ENCODE measurements at regions not wholly inside any gene's neighbourhood (a gene's known extent, or its start where the extent isn't known, plus 50 kb on each side); places are given as distances from the start of the nearest gene placed in this dataset.

DNA sequence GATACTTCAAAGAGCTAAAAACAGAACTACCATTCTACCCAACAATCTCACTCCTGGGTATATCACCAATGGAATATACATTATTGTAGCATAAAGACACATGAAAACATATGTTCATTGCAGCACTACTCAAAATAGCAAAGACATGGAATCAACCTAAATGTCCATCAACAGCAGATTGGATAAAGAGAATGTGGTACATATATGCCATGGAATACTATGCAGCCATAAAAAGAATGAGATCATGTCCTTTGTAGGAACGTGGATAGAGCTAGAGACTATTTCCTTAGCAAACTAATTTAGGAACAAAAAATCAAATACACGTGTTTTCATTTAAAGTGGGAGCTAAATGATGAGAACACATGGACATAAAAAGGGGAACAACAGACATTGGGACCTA is 247.9 kb upstream of the VLDLR start:
- H3K9me3 ChIP-seq (ENCODE audit: control insufficient read depth, insufficient read depth, low read length): no peaks in the 10 kb centered on the region
- H2BK15ac ChIP-seq (ENCODE audit: low read depth, low read length): no peak overlapping the region
- no peak overlapping the region for H3K4me2 ChIP-seq (ENCODE audit: low read depth, low read length)
- no CpG with 5 or more reads among the region's 2 CpGs for WGBS, 2 experiments (ENCODE audit: extremely low coverage in 2 of 2, insufficient read length in 1 of 2)
- no peaks in the 10 kb centered on the region for H3K27me3 ChIP-seq (ENCODE audit: control insufficient read depth, insufficient read depth, low read length)
- dilution Hi-C loops (cut with HindIII; ENCODE audit: low sequenced_read_pairs, unreplicated experiment): no loop called here
- ChIA-PET POLR2A (ENCODE audit: unreplicated experiment) (no interaction called here), CTCF (no interaction called here)
- no peak overlapping the region for H3K9ac ChIP-seq (ENCODE audit: low read depth, low read length)
- H4K20me1 ChIP-seq (ENCODE audit: insufficient read depth, low read length): no peaks in the 10 kb centered on the region
- H3K4ac ChIP-seq (ENCODE audit: low read depth, low read length): no peak overlapping the region
- no peak overlapping the region for H4K91ac ChIP-seq (ENCODE audit: insufficient read depth, low read depth, low read length)
- H3K56ac ChIP-seq (ENCODE audit: extremely low read depth, insufficient read depth, low read length): no peak overlapping the region
- H2AFZ ChIP-seq (replicated peaks; ENCODE audit: low read length, poor library complexity): no peak overlapping the region
- no peaks in the 10 kb centered on the region for H3K36me3 ChIP-seq (ENCODE audit: control insufficient read depth, insufficient read depth, low read length)
- no peak overlapping the region for H3K14ac ChIP-seq (replicated peaks; ENCODE audit: low read depth, low read length)
- no peak overlapping the region for H3K4me3 ChIP-seq (ENCODE audit: insufficient read depth, low read depth, low read length)
- H3K18ac ChIP-seq (ENCODE audit: low read depth, low read length): no peak overlapping the region
- H2BK120ac ChIP-seq (ENCODE audit: low read depth, low read length): no peak overlapping the region
- no TSS peak for BruUV-seq (replicated peaks)
- H2AK9ac ChIP-seq (replicated peaks; ENCODE audit: low read depth, low read length, poor library complexity): no peak overlapping the region
- H3K79me1 ChIP-seq (ENCODE audit: low read depth in 1 of 2, low read length in 2 of 2): no peaks in the 10 kb centered on the region
- H3K4me1 ChIP-seq (ENCODE audit: control insufficient read depth, insufficient read depth, low read length): no peaks in the 10 kb centered on the region
- no peak overlapping the region for H2AK5ac ChIP-seq (ENCODE audit: low read depth, low read length)
- H3K23ac ChIP-seq (ENCODE audit: low read depth, low read length): no peak overlapping the region
- H4K8ac ChIP-seq (ENCODE audit: low read depth in 2 of 2, low read length in 2 of 2): no peak overlapping the region
- no peak overlapping the region for H2BK5ac ChIP-seq (ENCODE audit: low read depth, low read length, poor library complexity, severe bottlenecking)
- no peak overlapping the region for H3K27ac ChIP-seq (ENCODE audit: insufficient read depth, low read length)
- in situ Hi-C loops (cut with MboI; ENCODE audit: low sequenced_read_pairs): no loop called here
- no peak overlapping the region for H4K5ac ChIP-seq (ENCODE audit: low read depth, low read length)
- no peak for ATAC-seq (ENCODE audit: low read depth)
- intact Hi-C loops (cut with micrococcal nuclease): no loop called here
- H3K9me1 ChIP-seq (ENCODE audit: insufficient read depth, low read length): no peaks in the 10 kb centered on the region
- TF ChIP-seq, protein P1, sequence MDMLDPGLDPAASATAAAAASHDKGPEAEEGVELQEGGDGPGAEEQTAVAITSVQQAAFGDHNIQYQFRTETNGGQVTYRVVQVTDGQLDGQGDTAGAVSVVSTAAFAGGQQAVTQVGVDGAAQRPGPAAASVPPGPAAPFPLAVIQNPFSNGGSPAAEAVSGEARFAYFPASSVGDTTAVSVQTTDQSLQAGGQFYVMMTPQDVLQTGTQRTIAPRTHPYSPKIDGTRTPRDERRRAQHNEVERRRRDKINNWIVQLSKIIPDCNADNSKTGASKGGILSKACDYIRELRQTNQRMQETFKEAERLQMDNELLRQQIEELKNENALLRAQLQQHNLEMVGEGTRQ (IDR thresholded peaks at IDR 0.05; ENCODE audit: low read depth, low read length): no peak
- TF ChIP-seq RCOR1 (IDR thresholded peaks at IDR 0.05; ENCODE audit: insufficient replicate concordance, low read length) (no peak), RAD21 (IDR thresholded peaks at IDR 0.05; ENCODE audit: low read length) (no peak), CEBPB (IDR thresholded peaks at IDR 0.05; ENCODE audit: low read depth, low read length) (no peak), FOS (IDR thresholded peaks at IDR 0.05; ENCODE audit: low read depth, low read length) (no peak), SMC3 (IDR thresholded peaks at IDR 0.05; ENCODE audit: low read depth, low read length) (no peak), CHD1 (IDR thresholded peaks at IDR 0.05; ENCODE audit: low read depth, low read length) (no peak), NFE2L2 (IDR thresholded peaks at IDR 0.05; ENCODE audit: low read depth, low read length) (no peak), POLR2A (IDR thresholded peaks at IDR 0.05; ENCODE audit: low read depth, low read length) (no peak), RFX5 (IDR thresholded peaks at IDR 0.05; ENCODE audit: low read depth, low read length) (no peak), MAZ (IDR thresholded peaks at IDR 0.05; ENCODE audit: borderline replicate concordance, low read depth, low read length) (no peak), BHLHE40 (IDR thresholded peaks at IDR 0.05; ENCODE audit: low read depth, low read length) (no peak), MXI1 (IDR thresholded peaks at IDR 0.05; ENCODE audit: borderline replicate concordance, low read depth, low read length) (no peak), MAFK (IDR thresholded peaks at IDR 0.05; ENCODE audit: low read depth, low read length) (no peak)
- TF ChIP-seq, protein P2, sequence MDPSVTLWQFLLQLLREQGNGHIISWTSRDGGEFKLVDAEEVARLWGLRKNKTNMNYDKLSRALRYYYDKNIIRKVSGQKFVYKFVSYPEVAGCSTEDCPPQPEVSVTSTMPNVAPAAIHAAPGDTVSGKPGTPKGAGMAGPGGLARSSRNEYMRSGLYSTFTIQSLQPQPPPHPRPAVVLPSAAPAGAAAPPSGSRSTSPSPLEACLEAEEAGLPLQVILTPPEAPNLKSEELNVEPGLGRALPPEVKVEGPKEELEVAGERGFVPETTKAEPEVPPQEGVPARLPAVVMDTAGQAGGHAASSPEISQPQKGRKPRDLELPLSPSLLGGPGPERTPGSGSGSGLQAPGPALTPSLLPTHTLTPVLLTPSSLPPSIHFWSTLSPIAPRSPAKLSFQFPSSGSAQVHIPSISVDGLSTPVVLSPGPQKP (IDR thresholded peaks at IDR 0.05; ENCODE audit: borderline replicate concordance, low read depth, low read length): no peak
- TF ChIP-seq, protein P3, sequence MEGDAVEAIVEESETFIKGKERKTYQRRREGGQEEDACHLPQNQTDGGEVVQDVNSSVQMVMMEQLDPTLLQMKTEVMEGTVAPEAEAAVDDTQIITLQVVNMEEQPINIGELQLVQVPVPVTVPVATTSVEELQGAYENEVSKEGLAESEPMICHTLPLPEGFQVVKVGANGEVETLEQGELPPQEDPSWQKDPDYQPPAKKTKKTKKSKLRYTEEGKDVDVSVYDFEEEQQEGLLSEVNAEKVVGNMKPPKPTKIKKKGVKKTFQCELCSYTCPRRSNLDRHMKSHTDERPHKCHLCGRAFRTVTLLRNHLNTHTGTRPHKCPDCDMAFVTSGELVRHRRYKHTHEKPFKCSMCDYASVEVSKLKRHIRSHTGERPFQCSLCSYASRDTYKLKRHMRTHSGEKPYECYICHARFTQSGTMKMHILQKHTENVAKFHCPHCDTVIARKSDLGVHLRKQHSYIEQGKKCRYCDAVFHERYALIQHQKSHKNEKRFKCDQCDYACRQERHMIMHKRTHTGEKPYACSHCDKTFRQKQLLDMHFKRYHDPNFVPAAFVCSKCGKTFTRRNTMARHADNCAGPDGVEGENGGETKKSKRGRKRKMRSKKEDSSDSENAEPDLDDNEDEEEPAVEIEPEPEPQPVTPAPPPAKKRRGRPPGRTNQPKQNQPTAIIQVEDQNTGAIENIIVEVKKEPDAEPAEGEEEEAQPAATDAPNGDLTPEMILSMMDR (conservative IDR thresholded peaks at IDR 0.05; ENCODE audit: low read depth, low read length): no peak
- no peak for DNase-seq
- H2BK20ac ChIP-seq (ENCODE audit: low read depth, low read length): no peak overlapping the region

Measured in IMR-90 (cell line).